ENCODE measurements at regions not wholly inside any gene's neighbourhood (a gene's known extent, or its start where the extent isn't known, plus 50 kb on each side); places are given as distances from the start of the nearest gene placed in this dataset.
"Not testable (repeated sequence)": the region's sequence is repeated elsewhere in the genome, so short reads cannot be mapped to it uniquely, and the experiment has no call there.

DNA sequence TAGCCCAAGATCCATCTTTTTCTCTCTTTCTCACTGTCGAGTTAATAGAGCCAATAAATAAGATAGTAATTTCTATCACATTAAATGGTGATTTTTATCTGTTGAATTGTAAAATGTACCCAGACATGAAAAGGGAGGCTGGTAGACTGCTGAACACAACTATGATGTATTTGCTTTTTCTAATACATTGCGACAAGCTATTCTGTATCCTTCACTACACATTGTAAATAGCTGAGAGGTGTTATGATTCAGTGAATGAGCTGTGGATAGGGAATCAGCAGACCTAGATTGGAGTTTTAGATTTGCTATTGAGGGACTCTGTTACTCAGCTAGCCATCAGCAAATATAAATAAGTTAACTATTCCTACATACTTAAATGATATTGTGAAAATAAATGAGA lies 1812.2 kb downstream of the KHDRBS2 start:
- TF ChIP-seq, protein P1, sequence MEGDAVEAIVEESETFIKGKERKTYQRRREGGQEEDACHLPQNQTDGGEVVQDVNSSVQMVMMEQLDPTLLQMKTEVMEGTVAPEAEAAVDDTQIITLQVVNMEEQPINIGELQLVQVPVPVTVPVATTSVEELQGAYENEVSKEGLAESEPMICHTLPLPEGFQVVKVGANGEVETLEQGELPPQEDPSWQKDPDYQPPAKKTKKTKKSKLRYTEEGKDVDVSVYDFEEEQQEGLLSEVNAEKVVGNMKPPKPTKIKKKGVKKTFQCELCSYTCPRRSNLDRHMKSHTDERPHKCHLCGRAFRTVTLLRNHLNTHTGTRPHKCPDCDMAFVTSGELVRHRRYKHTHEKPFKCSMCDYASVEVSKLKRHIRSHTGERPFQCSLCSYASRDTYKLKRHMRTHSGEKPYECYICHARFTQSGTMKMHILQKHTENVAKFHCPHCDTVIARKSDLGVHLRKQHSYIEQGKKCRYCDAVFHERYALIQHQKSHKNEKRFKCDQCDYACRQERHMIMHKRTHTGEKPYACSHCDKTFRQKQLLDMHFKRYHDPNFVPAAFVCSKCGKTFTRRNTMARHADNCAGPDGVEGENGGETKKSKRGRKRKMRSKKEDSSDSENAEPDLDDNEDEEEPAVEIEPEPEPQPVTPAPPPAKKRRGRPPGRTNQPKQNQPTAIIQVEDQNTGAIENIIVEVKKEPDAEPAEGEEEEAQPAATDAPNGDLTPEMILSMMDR (IDR thresholded peaks at IDR 0.05): not testable (repeated sequence)
- not testable (repeated sequence) for TF ChIP-seq POLR2AphosphoS5, POLR2A (IDR thresholded peaks at IDR 0.05)
